ENCODE measurements at regions not wholly inside any gene's neighbourhood (a gene's known extent, or its start where the extent isn't known, plus 50 kb on each side); places are given as distances from the start of the nearest gene placed in this dataset.

GRCh38 chr4:112894951-112895350 is 154.5 kb upstream of the ANK2 start:
- DNase-seq (ENCODE audit: low spot score) = no peak

GRCh38 chr4:112895811-112896608 is 153.4 kb upstream of the ANK2 start:
- DNase-seq (ENCODE audit: low spot score) = no peak

- DNase-seq (ENCODE audit: low spot score) = no peak
Measured at GRCh38 chr4:112896609-112897190, 152.8 kb upstream of the ANK2 start.

- no peak for DNase-seq (ENCODE audit: low spot score)
Measured at GRCh38 chr4:112897543-112897942, 151.9 kb upstream of the ANK2 start.

- DNase-seq (ENCODE audit: low spot score) = no peak
Measured at GRCh38 chr4:112898357-112899141, 150.9 kb upstream of the ANK2 start.

- no peak for DNase-seq (ENCODE audit: low spot score)
Measured at GRCh38 chr4:112900416-112900815, 149.0 kb upstream of the ANK2 start.

- DNase-seq (ENCODE audit: low spot score) = no peak
Measured at GRCh38 chr4:112901962-112902411, 147.5 kb upstream of the ANK2 start.

- no peak for DNase-seq (ENCODE audit: low spot score)
Measured at GRCh38 chr4:112905728-112906127, 143.7 kb upstream of the ANK2 start.

- DNase-seq (ENCODE audit: low spot score) = no peak
Measured at GRCh38 chr4:112908511-112908910, 140.9 kb upstream of the ANK2 start.

GRCh38 chr4:112910109-112910736 is 139.2 kb upstream of the ANK2 start:
- DNase-seq (ENCODE audit: low spot score) = no peak

GRCh38 chr4:112916868-112917267 is 132.6 kb upstream of the ANK2 start:
- no peak for DNase-seq (ENCODE audit: low spot score)

GRCh38 chr4:112923516-112923915 is 125.9 kb upstream of the ANK2 start:
- DNase-seq (ENCODE audit: low spot score) = no peak

GRCh38 chr4:112926819-112927218 is 122.6 kb upstream of the ANK2 start:
- no peak for DNase-seq (ENCODE audit: low spot score)

GRCh38 chr4:112927544-112927943 is 121.9 kb upstream of the ANK2 start:
- no peak for DNase-seq (ENCODE audit: low spot score)

GRCh38 chr4:112931001-112931400 is 118.5 kb upstream of the ANK2 start:
- DNase-seq (ENCODE audit: low spot score) = no peak

GRCh38 chr4:112933790-112934189 is 115.7 kb upstream of the ANK2 start:
- DNase-seq (ENCODE audit: low spot score) = no peak

- DNase-seq (ENCODE audit: low spot score) = peak; percentile 17
Measured at GRCh38 chr4:112938461-112939058, 110.9 kb upstream of the ANK2 start.

- no peak for DNase-seq (ENCODE audit: low spot score)
Measured at GRCh38 chr4:112939901-112940300, 109.6 kb upstream of the ANK2 start.

- no peak for DNase-seq (ENCODE audit: low spot score)
Measured at GRCh38 chr4:112940336-112940735, 109.1 kb upstream of the ANK2 start.

- DNase-seq (ENCODE audit: low spot score) = no peak
Measured at GRCh38 chr4:112942077-112942476, 107.4 kb upstream of the ANK2 start.

GRCh38 chr4:112942997-112943396 is 106.5 kb upstream of the ANK2 start:
- DNase-seq (ENCODE audit: low spot score) = no peak

GRCh38 chr4:112944006-112944405 is 105.4 kb upstream of the ANK2 start:
- no peak for DNase-seq (ENCODE audit: low spot score)
